ENCODE measurements at regions not wholly inside any gene's neighbourhood (a gene's known extent, or its start where the extent isn't known, plus 50 kb on each side); places are given as distances from the start of the nearest gene placed in this dataset.

GRCh38 chr20:39302312-39302711 lies 340.2 kb downstream of the DHX35 start:
- DNase-seq (ENCODE audit: low read depth in 1 of 2, low spot score in 2 of 2) (no peak), FAIRE-seq (no peak)
- no peak overlapping the region for H3K4me2 ChIP-seq (ENCODE audit: insufficient read depth in 1 of 2, low read depth in 2 of 2, low read length in 2 of 2)
- no peak overlapping the region for H4K91ac ChIP-seq (replicated peaks; ENCODE audit: insufficient read length, low read length)
- H3K4me3 ChIP-seq (ENCODE audit: extremely low read depth in 1 of 4, insufficient read depth in 2 of 4, low read depth in 3 of 4, low read length in 4 of 4), result no peak overlapping the region
- no peak overlapping the region for H3K56ac ChIP-seq (replicated peaks; ENCODE audit: insufficient read length, low read depth, low read length)
- CTCF ChIA-PET (ENCODE audit: partially characterized antibody), result interaction anchor here (0.9 to 1.8 kb wide), 2 partner anchors 34 to 96 kb away, joined by 4 read pairs; no protein-coding TSS in a partner anchor
- H3K9ac ChIP-seq (replicated peaks in 1 of 4; ENCODE audit: extremely low read depth in 1 of 4, low read depth in 3 of 4, low read length in 3 of 4), result no peak overlapping the region
- H3K36me3 ChIP-seq (ENCODE audit: control insufficient read depth in 2 of 4, insufficient read depth in 4 of 4, low read length in 3 of 4), result no peaks in the 10 kb centered on the region
- H3K18ac ChIP-seq (ENCODE audit: extremely low read depth, low read length), result no peak overlapping the region
- H3K79me1 ChIP-seq (ENCODE audit: low read depth, low read length), result no peaks in the 10 kb centered on the region
- no peak overlapping the region for H3K4ac ChIP-seq (replicated peaks; ENCODE audit: insufficient read length, low read depth, low read length)
- H4K5ac ChIP-seq (ENCODE audit: insufficient read length, low read depth, low read length), result no peak overlapping the region
- H3K79me2 ChIP-seq (ENCODE audit: control insufficient read depth in 1 of 2, insufficient read depth in 2 of 2, low read length in 2 of 2), result no peaks in the 10 kb centered on the region
- POLR2A ChIA-PET (ENCODE audit: partially characterized antibody), result interaction anchor here (0.6 to 0.9 kb wide), 2 partner anchors 9 to 14 kb away, joined by 3 read pairs; no protein-coding TSS in a partner anchor
- no peaks in the 10 kb centered on the region for H3K9me3 ChIP-seq (ENCODE audit: insufficient read depth in 2 of 2, low read depth in 1 of 2, low read length in 1 of 2)
- no peak overlapping the region for H2BK120ac ChIP-seq (replicated peaks; ENCODE audit: low read depth, low read length)
- H2BK15ac ChIP-seq (ENCODE audit: low read length), result no peak overlapping the region
- no peak overlapping the region for H2AFZ ChIP-seq (ENCODE audit: low read length)
- H3K4me1 ChIP-seq (replicated peaks in 1 of 4; ENCODE audit: control insufficient read depth in 3 of 4, insufficient read depth in 4 of 4, low read length in 3 of 4), result no peaks in the 10 kb centered on the region; a peak in 1 of 7 replicates
- H4K8ac ChIP-seq (ENCODE audit: extremely low read depth, insufficient read depth, low read length), result no peak overlapping the region
- no peak overlapping the region for H3K27ac ChIP-seq (ENCODE audit: low read depth, low read length)
- no peak overlapping the region for H2BK5ac ChIP-seq (ENCODE audit: low read depth, low read length)
- H4K20me1 ChIP-seq (replicated peaks in 1 of 2; ENCODE audit: control insufficient read depth in 1 of 2, insufficient read depth in 2 of 2, low read length in 2 of 2), result no peaks in the 10 kb centered on the region
- WGBS, 2 experiments (ENCODE audit: extremely low coverage in 1 of 2, insufficient coverage in 1 of 2, insufficient read length in 1 of 2, insufficient replicate concordance in 2 of 2, low coverage in 1 of 2, low lambda C conversion rate in 2 of 2, missing lambda C conversion rate in 1 of 2), result 79% methylated on average over 4 of the region's 4 CpGs; no CpG with 5 or more reads in 1 of the 2 experiments
- H2AK5ac ChIP-seq (ENCODE audit: low read depth, low read length), result no peak overlapping the region
- H3K23me2 ChIP-seq (ENCODE audit: low read depth, low read length), result no peaks in the 10 kb centered on the region
- no peaks in the 10 kb centered on the region for H3K27me3 ChIP-seq (replicated peaks in 1 of 4; ENCODE audit: control insufficient read depth in 3 of 4, extremely low read depth in 1 of 4, insufficient read depth in 3 of 4, low read length in 3 of 4)
- no peak overlapping the region for H3K23ac ChIP-seq (ENCODE audit: insufficient read length)
- H3K14ac ChIP-seq (ENCODE audit: insufficient read length), result no peak overlapping the region
- no peak overlapping the region for H2BK12ac ChIP-seq (ENCODE audit: low read depth, low read length)
- H2BK20ac ChIP-seq (ENCODE audit: low read length), result no peak overlapping the region
- no peak for TF ChIP-seq POU5F1 (IDR thresholded peaks at IDR 0.05; ENCODE audit: low read depth, low read length)
